ENCODE measurements at regions not wholly inside any gene's neighbourhood (a gene's known extent, or its start where the extent isn't known, plus 50 kb on each side); places are given as distances from the start of the nearest gene placed in this dataset.
"Not testable (repeated sequence)": the region's sequence is repeated elsewhere in the genome, so short reads cannot be mapped to it uniquely, and the experiment has no call there.

DNA sequence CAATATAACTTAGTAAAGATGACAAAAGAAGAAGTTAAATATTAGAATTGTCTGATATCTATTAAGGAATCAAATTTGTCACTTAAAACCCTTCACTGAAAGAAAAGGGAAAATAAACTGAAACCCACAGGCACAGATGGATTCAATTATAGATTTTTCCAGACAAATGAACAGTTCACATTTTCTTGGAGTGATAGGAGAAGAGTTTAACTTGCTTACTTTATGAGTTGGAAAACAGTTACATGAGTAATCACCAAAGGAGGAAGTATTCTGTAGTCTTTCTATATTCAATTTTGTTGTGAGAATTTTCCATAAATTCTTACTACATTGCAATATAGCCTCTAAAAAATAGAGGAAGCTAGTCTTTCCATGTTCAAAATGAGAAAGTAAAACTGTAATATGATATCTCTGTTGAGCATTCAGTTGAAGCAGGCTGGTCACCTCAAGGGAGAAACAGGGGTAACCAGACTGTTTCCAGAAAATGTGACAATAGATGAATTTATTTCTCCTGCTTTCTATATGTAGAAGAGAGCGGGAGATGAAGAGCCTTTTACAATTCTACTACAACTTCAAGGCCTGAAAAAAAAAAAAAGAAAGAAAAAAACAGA, 330.3 kb upstream of the EPHA5 start:
- no peak overlapping the region for H2AFZ ChIP-seq (ENCODE audit: low read depth, low read length)
- no peaks in the 10 kb centered on the region for H3K9me3 Mint-ChIP-seq (ENCODE audit: unreplicated experiment)
- H3K27ac ChIP-seq (ENCODE audit: low read depth, low read length) = no peak overlapping the region
- no peak for TF ChIP-seq EZH2 (IDR thresholded peaks at IDR 0.05; ENCODE audit: insufficient read depth, low read length)
- TF ChIP-seq CTCF (IDR thresholded peaks at IDR 0.05; ENCODE audit: insufficient read depth, low read depth, low read length) = no peak
- DNase-seq (ENCODE audit: low read depth) = peak; percentile 61
- H3K4me1 ChIP-seq (ENCODE audit: insufficient read depth, low read length) = no peaks in the 10 kb centered on the region
- no peaks in the 10 kb centered on the region for H3K79me2 ChIP-seq (ENCODE audit: insufficient read depth, low read length)
- no peak for FAIRE-seq
- H3K4me2 ChIP-seq (ENCODE audit: low read length) = peak overlapping the region; percentile 10
- H3K4me3 Mint-ChIP-seq (ENCODE audit: unreplicated experiment) = no peak overlapping the region
- no peaks in the 10 kb centered on the region for H3K27me3 ChIP-seq (ENCODE audit: insufficient read depth, low read length)
- no peaks in the 10 kb centered on the region for H3K36me3 ChIP-seq (ENCODE audit: insufficient read depth, low read length)
- no peak overlapping the region for H3K9ac ChIP-seq (ENCODE audit: low read length)
- no peaks in the 10 kb centered on the region for H3K27me3 Mint-ChIP-seq (ENCODE audit: low read depth, unreplicated experiment)
- no peaks in the 10 kb centered on the region for H3K4me1 Mint-ChIP-seq (ENCODE audit: low read depth, unreplicated experiment)
- no peak overlapping the region for H3K27ac Mint-ChIP-seq (ENCODE audit: unreplicated experiment)
- no peak overlapping the region for H3K4me3 ChIP-seq (ENCODE audit: insufficient read depth, low read depth, low read length)
- no peaks in the 10 kb centered on the region for H4K20me1 ChIP-seq (ENCODE audit: insufficient read depth, low read length)
- H3K9me3 ChIP-seq (ENCODE audit: insufficient read depth, low read depth, low read length) = no peaks in the 10 kb centered on the region
- H3K36me3 Mint-ChIP-seq (ENCODE audit: low read depth, unreplicated experiment) = no peaks in the 10 kb centered on the region

GRCh38 chr4:65999518-65999871, 329.2 kb upstream of the EPHA5 start:
- H2AFZ ChIP-seq (ENCODE audit: low read depth, low read length) = no peak overlapping the region

GRCh38 chr4:65998807-65999517, 328.7 kb upstream of the EPHA5 start:
- H2AFZ ChIP-seq (ENCODE audit: low read depth, low read length); H3K9me3 ChIP-seq (ENCODE audit: insufficient read depth, low read depth, low read length); H3K9me3 Mint-ChIP-seq (ENCODE audit: unreplicated experiment); H3K4me1 Mint-ChIP-seq (ENCODE audit: low read depth, unreplicated experiment); H3K36me3 Mint-ChIP-seq (ENCODE audit: low read depth, unreplicated experiment); H3K27me3 ChIP-seq (ENCODE audit: insufficient read depth, low read length); H3K4me1 ChIP-seq (ENCODE audit: insufficient read depth, low read length); DNase-seq (ENCODE audit: low read depth); H3K4me2 ChIP-seq (ENCODE audit: low read length); H3K36me3 ChIP-seq (ENCODE audit: insufficient read depth, low read length); H3K4me3 ChIP-seq (ENCODE audit: insufficient read depth, low read depth, low read length); H3K79me2 ChIP-seq (ENCODE audit: insufficient read depth, low read length); H3K27ac Mint-ChIP-seq (ENCODE audit: unreplicated experiment); FAIRE-seq; H3K9ac ChIP-seq (ENCODE audit: low read length); H3K27ac ChIP-seq (ENCODE audit: low read depth, low read length); H3K4me3 Mint-ChIP-seq (ENCODE audit: unreplicated experiment); H3K27me3 Mint-ChIP-seq (ENCODE audit: low read depth, unreplicated experiment); H4K20me1 ChIP-seq (ENCODE audit: insufficient read depth, low read length): not testable (repeated sequence)

More at GRCh38 chr4:65999518-65999871, 329.2 kb upstream of the EPHA5 start:
- no peak overlapping the region for H3K27ac Mint-ChIP-seq (ENCODE audit: unreplicated experiment)
- FAIRE-seq (no peak), DNase-seq (ENCODE audit: low read depth) (no peak)
- H3K4me1 Mint-ChIP-seq (ENCODE audit: low read depth, unreplicated experiment) = no peaks in the 10 kb centered on the region
- Histone ChIP-seq H4K20me1 (ENCODE audit: insufficient read depth, low read length) (no peaks in the 10 kb centered on the region), H3K9ac (ENCODE audit: low read length) (no peak overlapping the region), H3K4me1 (ENCODE audit: insufficient read depth, low read length) (no peaks in the 10 kb centered on the region), H3K27me3 (ENCODE audit: insufficient read depth, low read length) (no peaks in the 10 kb centered on the region), H3K27ac (ENCODE audit: low read depth, low read length) (no peak overlapping the region), H3K79me2 (ENCODE audit: insufficient read depth, low read length) (no peaks in the 10 kb centered on the region), H3K4me2 (ENCODE audit: low read length) (no peak overlapping the region), H3K9me3 (ENCODE audit: insufficient read depth, low read depth, low read length) (no peaks in the 10 kb centered on the region), H3K4me3 (ENCODE audit: insufficient read depth, low read depth, low read length) (no peak overlapping the region), H3K36me3 (ENCODE audit: insufficient read depth, low read length) (no peaks in the 10 kb centered on the region)
- no peak overlapping the region for H3K4me3 Mint-ChIP-seq (ENCODE audit: unreplicated experiment)
- no peak for TF ChIP-seq EZH2 (IDR thresholded peaks at IDR 0.05; ENCODE audit: insufficient read depth, low read length)
- no peak for TF ChIP-seq CTCF (IDR thresholded peaks at IDR 0.05; ENCODE audit: insufficient read depth, low read depth, low read length)
- H3K36me3 Mint-ChIP-seq (ENCODE audit: low read depth, unreplicated experiment) = no peaks in the 10 kb centered on the region
- no peaks in the 10 kb centered on the region for H3K27me3 Mint-ChIP-seq (ENCODE audit: low read depth, unreplicated experiment)
- H3K9me3 Mint-ChIP-seq (ENCODE audit: unreplicated experiment) = no peaks in the 10 kb centered on the region

Measured in astrocyte (in vitro differentiated cells and primary cell).